VCaP (cell line): ENCODE measurements at regions not wholly inside any gene's neighbourhood (a gene's known extent, or its start where the extent isn't known, plus 50 kb on each side); places are given as distances from the start of the nearest gene placed in this dataset.
A peak's percentile ranks its signal among the peaks of the same experiment; 100 is the strongest.

Source experiments
- H3K27ac ChIP-seq: fragments of 450-650 bp; 2 replicates; pipeline ENCODE4 v1.5.1; 2017
- CTCF ChIP-seq: fragments of 450-650 bp; conservative IDR thresholded peaks from 2 replicates; pipeline ENCODE4 v1.5.1; 2017; ENCODE audit warnings: mild to moderate bottlenecking, moderate library complexity

GRCh38 chr17:31597646-31598398, 206.3 kb downstream of the RAB11FIP4 start:
- TF ChIP-seq CTCF: no peak
- peak overlapping the region; percentile 48; the same call in 1 of the 2 replicates for H3K27ac ChIP-seq

- no peak for TF ChIP-seq CTCF
- H3K27ac ChIP-seq: no peak overlapping the region
Measured at GRCh38 chr17:31596382-31597323, 205.2 kb downstream of the RAB11FIP4 start.

GRCh38 chr17:31595666-31596381, 204.3 kb downstream of the RAB11FIP4 start:
- H3K27ac ChIP-seq: no peak overlapping the region
- no peak for TF ChIP-seq CTCF

GRCh38 chr17:31595076-31595475, 203.6 kb downstream of the RAB11FIP4 start:
- no peak overlapping the region for H3K27ac ChIP-seq
- TF ChIP-seq CTCF: no peak

- no peak overlapping the region for H3K27ac ChIP-seq
- TF ChIP-seq CTCF: no peak
Measured at GRCh38 chr17:31594416-31594815, 202.9 kb downstream of the RAB11FIP4 start.

GRCh38 chr17:31593806-31594205, 202.3 kb downstream of the RAB11FIP4 start:
- no peak overlapping the region for H3K27ac ChIP-seq
- no peak for TF ChIP-seq CTCF

- TF ChIP-seq CTCF: no peak
- H3K27ac ChIP-seq: no peak overlapping the region
Measured at GRCh38 chr17:31591924-31592323, 200.4 kb downstream of the RAB11FIP4 start.
